Stimulated activated effector memory CD8-positive, alpha-beta T cell treated with anti-CD3 and anti-CD28 coated beads, Interleukin-12 subunit alpha, Interleukin-12 subunit beta, amount 100 ng/mL, for 72 hours (primary cell): ENCODE measurements at regions not wholly inside any gene's neighbourhood (a gene's known extent, or its start where the extent isn't known, plus 50 kb on each side); places are given as distances from the start of the nearest gene placed in this dataset.

ENCODE experiments used
- ATAC-seq: fragments of 150-1000 bp; cut with Tn5 transposase; 2 replicates; pipeline ENCODE4 v1.10.0; 2021
- DNase-seq, 2 donors: peaks; one replicate each; pipeline ENCODE4 v3.0.0; 2021 to 2022; ENCODE audit warnings: low spot score in 2 of 2
- H3K27ac Mint-ChIP-seq: one replicate; pipeline ENCODE4 v1.8.0; 2022; ENCODE audit warnings: mild to moderate bottlenecking, mixed read lengths
- H3K36me3 Mint-ChIP-seq: one replicate; pipeline ENCODE4 v1.8.0; 2022; ENCODE audit warnings: mild to moderate bottlenecking, mixed read lengths
- H3K4me1 Mint-ChIP-seq: one replicate; pipeline ENCODE4 v1.8.0; 2022; ENCODE audit warnings: mixed read lengths
- H3K4me3 Mint-ChIP-seq: one replicate; pipeline ENCODE4 v1.8.0; 2022; ENCODE audit warnings: mild to moderate bottlenecking, mixed read lengths
- H3K9me3 Mint-ChIP-seq: one replicate; pipeline ENCODE4 v1.8.0; 2022; ENCODE audit warnings: mixed read lengths

- Mint-ChIP-seq H3K9me3 (peaks cover 4% of the 10 kb centered on the region), H3K27ac (no peak overlapping the region), H3K36me3 (no peaks in the 10 kb centered on the region), H3K4me3 (no peak overlapping the region), H3K4me1 (no peaks in the 10 kb centered on the region)
- ATAC-seq (no peak), DNase-seq (no peak)
Observed at GRCh38 chr11:107184986-107185385, 166.7 kb upstream of the GUCY1A2 start.

GRCh38 chr11:107183953-107184352, 165.7 kb upstream of the GUCY1A2 start:
- no peak overlapping the region for H3K27ac Mint-ChIP-seq
- ATAC-seq, result no peak
- H3K9me3 Mint-ChIP-seq, result peaks cover 4% of the 10 kb centered on the region
- no peaks in the 10 kb centered on the region for H3K36me3 Mint-ChIP-seq
- H3K4me1 Mint-ChIP-seq, result no peaks in the 10 kb centered on the region
- no peak for DNase-seq
- H3K4me3 Mint-ChIP-seq, result no peak overlapping the region

GRCh38 chr11:107182978-107183377, 164.7 kb upstream of the GUCY1A2 start:
- H3K36me3 Mint-ChIP-seq, result no peaks in the 10 kb centered on the region
- H3K4me1 Mint-ChIP-seq, result no peaks in the 10 kb centered on the region
- peaks cover 4% of the 10 kb centered on the region for H3K9me3 Mint-ChIP-seq
- no peak overlapping the region for H3K4me3 Mint-ChIP-seq
- ATAC-seq (no peak), DNase-seq (no peak)
- H3K27ac Mint-ChIP-seq, result no peak overlapping the region

GRCh38 chr11:107180236-107180635, 162.0 kb upstream of the GUCY1A2 start:
- DNase-seq (no peak), ATAC-seq (no peak)
- Mint-ChIP-seq H3K4me1 (no peaks in the 10 kb centered on the region), H3K36me3 (no peaks in the 10 kb centered on the region), H3K4me3 (no peak overlapping the region), H3K9me3 (peaks cover 7% of the 10 kb centered on the region), H3K27ac (no peak overlapping the region)

GRCh38 chr11:107179829-107180228, 161.6 kb upstream of the GUCY1A2 start:
- Mint-ChIP-seq H3K9me3 (peaks cover 7% of the 10 kb centered on the region), H3K36me3 (no peaks in the 10 kb centered on the region), H3K4me1 (no peaks in the 10 kb centered on the region), H3K4me3 (no peak overlapping the region), H3K27ac (no peak overlapping the region)
- ATAC-seq (no peak), DNase-seq (no peak)

- H3K4me1 Mint-ChIP-seq, result no peaks in the 10 kb centered on the region
- ATAC-seq (no peak), DNase-seq (no peak)
- no peak overlapping the region for H3K4me3 Mint-ChIP-seq
- no peak overlapping the region for H3K27ac Mint-ChIP-seq
- H3K36me3 Mint-ChIP-seq, result no peaks in the 10 kb centered on the region
- H3K9me3 Mint-ChIP-seq, result peaks cover 9% of the 10 kb centered on the region
Observed at GRCh38 chr11:107177106-107177477, 158.8 kb upstream of the GUCY1A2 start.

- no peak for ATAC-seq
Observed at GRCh38 chr11:107176148-107177105, 158.2 kb upstream of the GUCY1A2 start.

GRCh38 chr11:107174856-107175255, 156.6 kb upstream of the GUCY1A2 start:
- H3K4me1 Mint-ChIP-seq, result no peaks in the 10 kb centered on the region
- no peaks in the 10 kb centered on the region for H3K36me3 Mint-ChIP-seq
- ATAC-seq, result no peak

More at GRCh38 chr11:107176148-107177105, 158.2 kb upstream of the GUCY1A2 start:
- Mint-ChIP-seq H3K27ac (no peak overlapping the region), H3K36me3 (no peaks in the 10 kb centered on the region), H3K4me3 (no peak overlapping the region), H3K9me3 (peaks cover 9% of the 10 kb centered on the region), H3K4me1 (no peaks in the 10 kb centered on the region)
- no peak for DNase-seq

GRCh38 chr11:107172996-107173395, 154.7 kb upstream of the GUCY1A2 start:
- no peak for ATAC-seq
- H3K36me3 Mint-ChIP-seq, result no peaks in the 10 kb centered on the region

More at GRCh38 chr11:107174856-107175255, 156.6 kb upstream of the GUCY1A2 start:
- no peak for DNase-seq
- H3K27ac Mint-ChIP-seq, result no peak overlapping the region
- no peak overlapping the region for H3K4me3 Mint-ChIP-seq
- H3K9me3 Mint-ChIP-seq, result peaks cover 11% of the 10 kb centered on the region

GRCh38 chr11:107157809-107158187, 139.5 kb upstream of the GUCY1A2 start:
- H3K27ac Mint-ChIP-seq, result no peak overlapping the region
- ATAC-seq (no peak), DNase-seq (no peak)

More at GRCh38 chr11:107172996-107173395, 154.7 kb upstream of the GUCY1A2 start:
- no peak overlapping the region for H3K4me3 Mint-ChIP-seq
- peaks cover 14% of the 10 kb centered on the region for H3K9me3 Mint-ChIP-seq
- H3K27ac Mint-ChIP-seq, result no peak overlapping the region
- no peak for DNase-seq
- no peaks in the 10 kb centered on the region for H3K4me1 Mint-ChIP-seq

GRCh38 chr11:107157146-107157808, 139.0 kb upstream of the GUCY1A2 start:
- Mint-ChIP-seq H3K4me1 (no peaks in the 10 kb centered on the region), H3K27ac (no peak overlapping the region), H3K9me3 (peaks cover 7% of the 10 kb centered on the region), H3K4me3 (no peak overlapping the region), H3K36me3 (no peaks in the 10 kb centered on the region)
- no peak for ATAC-seq
- no peak for DNase-seq

More at GRCh38 chr11:107157809-107158187, 139.5 kb upstream of the GUCY1A2 start:
- peaks cover 3% of the 10 kb centered on the region for H3K9me3 Mint-ChIP-seq
- H3K4me3 Mint-ChIP-seq, result no peak overlapping the region
- H3K4me1 Mint-ChIP-seq, result no peaks in the 10 kb centered on the region
- H3K36me3 Mint-ChIP-seq, result no peaks in the 10 kb centered on the region

GRCh38 chr11:107151579-107151978, 133.3 kb upstream of the GUCY1A2 start:
- Mint-ChIP-seq H3K9me3 (peaks cover 4% of the 10 kb centered on the region), H3K36me3 (no peaks in the 10 kb centered on the region), H3K4me3 (no peak overlapping the region), H3K27ac (no peak overlapping the region), H3K4me1 (no peaks in the 10 kb centered on the region)
- no peak for DNase-seq
- no peak for ATAC-seq

GRCh38 chr11:107151158-107151557, 132.9 kb upstream of the GUCY1A2 start:
- no peak overlapping the region for H3K27ac Mint-ChIP-seq
- no peak overlapping the region for H3K4me3 Mint-ChIP-seq
- ATAC-seq, result no peak
- H3K9me3 Mint-ChIP-seq, result peaks cover 4% of the 10 kb centered on the region
- DNase-seq, result no peak
- no peaks in the 10 kb centered on the region for H3K36me3 Mint-ChIP-seq
- H3K4me1 Mint-ChIP-seq, result no peaks in the 10 kb centered on the region

- DNase-seq (no peak), ATAC-seq (no peak)
- Mint-ChIP-seq H3K27ac (no peak overlapping the region), H3K4me3 (no peak overlapping the region), H3K36me3 (no peaks in the 10 kb centered on the region), H3K9me3 (peaks cover 7% of the 10 kb centered on the region), H3K4me1 (no peaks in the 10 kb centered on the region)
Observed at GRCh38 chr11:107140983-107141382, 122.7 kb upstream of the GUCY1A2 start.

- no peaks in the 10 kb centered on the region for H3K36me3 Mint-ChIP-seq
Observed at GRCh38 chr11:107139396-107139795, 121.1 kb upstream of the GUCY1A2 start.

GRCh38 chr11:107136892-107137291, 118.6 kb upstream of the GUCY1A2 start:
- H3K4me3 Mint-ChIP-seq, result no peak overlapping the region
- no peak overlapping the region for H3K27ac Mint-ChIP-seq
- H3K9me3 Mint-ChIP-seq, result peaks cover 19% of the 10 kb centered on the region
- DNase-seq (no peak), ATAC-seq (no peak)
- H3K4me1 Mint-ChIP-seq, result no peaks in the 10 kb centered on the region
- no peaks in the 10 kb centered on the region for H3K36me3 Mint-ChIP-seq

More at GRCh38 chr11:107139396-107139795, 121.1 kb upstream of the GUCY1A2 start:
- Mint-ChIP-seq H3K4me1 (no peaks in the 10 kb centered on the region), H3K4me3 (no peak overlapping the region), H3K27ac (no peak overlapping the region), H3K9me3 (peaks cover 13% of the 10 kb centered on the region)
- no peak for DNase-seq
- no peak for ATAC-seq
